ENCODE measurements at regions not wholly inside any gene's neighbourhood (a gene's known extent, or its start where the extent isn't known, plus 50 kb on each side); places are given as distances from the start of the nearest gene placed in this dataset.

GRCh38 chr14:28944605-28945004 is 178.0 kb downstream of the FOXG1 start:
- no peak overlapping the region for H3K27ac ChIP-seq

GRCh38 chr14:28946267-28946666 is 179.7 kb downstream of the FOXG1 start:
- intact Hi-C loops (cut with DNase I), result no loop called here
- no peak overlapping the region for H3K4me3 ChIP-seq
- TF ChIP-seq, protein P1, sequence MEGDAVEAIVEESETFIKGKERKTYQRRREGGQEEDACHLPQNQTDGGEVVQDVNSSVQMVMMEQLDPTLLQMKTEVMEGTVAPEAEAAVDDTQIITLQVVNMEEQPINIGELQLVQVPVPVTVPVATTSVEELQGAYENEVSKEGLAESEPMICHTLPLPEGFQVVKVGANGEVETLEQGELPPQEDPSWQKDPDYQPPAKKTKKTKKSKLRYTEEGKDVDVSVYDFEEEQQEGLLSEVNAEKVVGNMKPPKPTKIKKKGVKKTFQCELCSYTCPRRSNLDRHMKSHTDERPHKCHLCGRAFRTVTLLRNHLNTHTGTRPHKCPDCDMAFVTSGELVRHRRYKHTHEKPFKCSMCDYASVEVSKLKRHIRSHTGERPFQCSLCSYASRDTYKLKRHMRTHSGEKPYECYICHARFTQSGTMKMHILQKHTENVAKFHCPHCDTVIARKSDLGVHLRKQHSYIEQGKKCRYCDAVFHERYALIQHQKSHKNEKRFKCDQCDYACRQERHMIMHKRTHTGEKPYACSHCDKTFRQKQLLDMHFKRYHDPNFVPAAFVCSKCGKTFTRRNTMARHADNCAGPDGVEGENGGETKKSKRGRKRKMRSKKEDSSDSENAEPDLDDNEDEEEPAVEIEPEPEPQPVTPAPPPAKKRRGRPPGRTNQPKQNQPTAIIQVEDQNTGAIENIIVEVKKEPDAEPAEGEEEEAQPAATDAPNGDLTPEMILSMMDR (IDR thresholded peaks at IDR 0.05), result no peak

More at GRCh38 chr14:28944605-28945004, 178.0 kb downstream of the FOXG1 start:
- Histone ChIP-seq H3K9me3 (no peaks in the 10 kb centered on the region), H3K27me3 (no peaks in the 10 kb centered on the region), H3K36me3 (no peaks in the 10 kb centered on the region), H3K4me3 (no peak overlapping the region), H3K4me1 (no peaks in the 10 kb centered on the region)
- ATAC-seq (no peak), DNase-seq (no peak)
- TF ChIP-seq, protein P1 (IDR thresholded peaks at IDR 0.05), result no peak
- intact Hi-C loops (cut with DNase I), result no loop called here

DNA sequence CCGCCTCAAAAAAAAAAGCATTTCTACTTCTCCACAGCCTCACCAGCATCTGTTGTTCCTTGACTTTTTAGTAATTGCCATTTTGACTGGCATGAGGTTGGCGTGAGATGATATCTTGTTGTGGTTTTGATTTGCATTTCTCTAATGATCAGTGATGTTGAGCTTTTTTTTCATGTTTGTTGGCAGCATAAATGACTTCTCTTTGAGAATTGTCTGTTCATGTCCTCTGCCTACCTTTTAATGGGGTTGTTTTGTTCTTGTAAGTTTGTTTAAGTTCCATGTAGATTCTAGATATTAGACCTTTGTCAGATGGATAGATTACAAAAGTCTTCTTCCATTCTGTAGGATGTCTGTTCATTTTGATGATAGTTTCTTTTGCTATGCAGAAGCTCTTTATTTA is 182.9 kb downstream of the FOXG1 start:
- TF ChIP-seq, protein P1 (IDR thresholded peaks at IDR 0.05), result no peak

More at GRCh38 chr14:28946267-28946666, 179.7 kb downstream of the FOXG1 start:
- Histone ChIP-seq H3K4me1 (no peaks in the 10 kb centered on the region), H3K27ac (no peak overlapping the region), H3K27me3 (no peaks in the 10 kb centered on the region), H3K36me3 (no peaks in the 10 kb centered on the region), H3K9me3 (no peaks in the 10 kb centered on the region)
- no peak for ATAC-seq
- DNase-seq, result no peak

GRCh38 chr14:28952161-28952560 is 185.6 kb downstream of the FOXG1 start:
- no peak for ATAC-seq
- H3K36me3 ChIP-seq, result no peaks in the 10 kb centered on the region

More for the DNA sequence above, 182.9 kb downstream of the FOXG1 start:
- Histone ChIP-seq H3K27ac (no peak overlapping the region), H3K36me3 (no peaks in the 10 kb centered on the region), H3K27me3 (no peaks in the 10 kb centered on the region), H3K4me3 (no peak overlapping the region), H3K4me1 (no peaks in the 10 kb centered on the region), H3K9me3 (no peaks in the 10 kb centered on the region)
- DNase-seq (no peak), ATAC-seq (no peak)
- intact Hi-C loops (cut with DNase I), result no loop called here

GRCh38 chr14:28952666-28953065 is 186.1 kb downstream of the FOXG1 start:
- ATAC-seq (no peak), DNase-seq (no peak)
- Histone ChIP-seq H3K9me3 (no peaks in the 10 kb centered on the region), H3K4me3 (no peak overlapping the region), H3K4me1 (no peaks in the 10 kb centered on the region), H3K36me3 (no peaks in the 10 kb centered on the region), H3K27ac (no peak overlapping the region), H3K27me3 (no peaks in the 10 kb centered on the region)
- TF ChIP-seq, protein P1 (IDR thresholded peaks at IDR 0.05), result no peak
- intact Hi-C loops (cut with DNase I), result no loop called here

More at GRCh38 chr14:28952161-28952560, 185.6 kb downstream of the FOXG1 start:
- Histone ChIP-seq H3K27ac (no peak overlapping the region), H3K27me3 (no peaks in the 10 kb centered on the region), H3K4me3 (no peak overlapping the region), H3K9me3 (no peaks in the 10 kb centered on the region), H3K4me1 (no peaks in the 10 kb centered on the region)
- intact Hi-C loops (cut with DNase I), result no loop called here
- no peak for DNase-seq
- TF ChIP-seq, protein P1 (IDR thresholded peaks at IDR 0.05), result no peak

DNA sequence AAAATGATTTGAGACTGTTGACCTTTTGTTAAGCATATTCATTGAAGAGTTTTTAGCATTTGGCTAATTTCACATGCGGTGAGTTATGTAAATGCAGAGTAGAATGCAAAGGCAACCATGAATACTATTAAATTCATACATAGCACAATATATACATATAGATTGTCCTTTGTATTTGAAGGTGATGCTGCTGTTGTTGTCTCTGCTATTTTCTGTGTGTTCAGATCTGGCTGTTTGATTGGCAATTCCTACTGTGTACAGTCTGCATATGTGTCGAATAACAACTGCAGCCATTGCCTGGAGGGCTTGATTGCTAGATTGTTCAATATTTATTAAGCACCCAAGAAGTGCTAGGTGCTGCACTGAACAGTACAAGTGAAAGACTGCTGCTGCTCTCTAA is 187.4 kb downstream of the FOXG1 start:
- Histone ChIP-seq H3K4me1 (no peaks in the 10 kb centered on the region), H3K4me3 (no peak overlapping the region), H3K27ac (no peak overlapping the region), H3K9me3 (no peaks in the 10 kb centered on the region), H3K27me3 (no peaks in the 10 kb centered on the region), H3K36me3 (no peaks in the 10 kb centered on the region)
- intact Hi-C loops (cut with DNase I), result no loop called here
- ATAC-seq, result no peak
- TF ChIP-seq, protein P1 (IDR thresholded peaks at IDR 0.05), result no peak
- no peak for DNase-seq

Measured in upper lobe of right lung (tissue), 1 donor.